Liver (tissue), 3 donors: ENCODE measurements at regions not wholly inside any gene's neighbourhood (a gene's known extent, or its start where the extent isn't known, plus 50 kb on each side); places are given as distances from the start of the nearest gene placed in this dataset.

Experiments
- CTCF ChIP-seq: fragments of 150-350 bp; IDR thresholded peaks from 2 replicates; pipeline ENCODE4 v1.5.1; 2017; ENCODE audit warnings: improper control_type of control experiment, low read depth, low read length; ENCODE audit not compliant: missing input control
- JUND ChIP-seq, 2 donors: IDR thresholded peaks; 2 replicates each; pipeline ENCODE4 v1.6.1; 2016; ENCODE audit warnings: antibody characterized with exemption in 2 of 2
- REST ChIP-seq: IDR thresholded peaks from 2 replicates; pipeline ENCODE4 v1.6.1; 2016; ENCODE audit warnings: antibody characterized with exemption, mild to moderate bottlenecking
- TAF1 ChIP-seq: conservative IDR thresholded peaks from 2 replicates; pipeline ENCODE4 v1.6.1; 2016; ENCODE audit warnings: antibody characterized with exemption, mild to moderate bottlenecking
- donor health status: healthy.
- donor health status: healthy.

- TF ChIP-seq CTCF: no peak
- TF ChIP-seq REST: no peak
- TF ChIP-seq JUND (IDR thresholded peaks at IDR 0.05): no peak
- TF ChIP-seq TAF1: no peak
Observed at GRCh38 chr15:87599616-87600015, 656.9 kb downstream of the NTRK3 start.
